Omental fat pad (tissue), 3 donors: ENCODE measurements at regions not wholly inside any gene's neighbourhood (a gene's known extent, or its start where the extent isn't known, plus 50 kb on each side); places are given as distances from the start of the nearest gene placed in this dataset.
"Not testable (repeated sequence)": the region's sequence is repeated elsewhere in the genome, so short reads cannot be mapped to it uniquely, and the experiment has no call there.

ENCODE experiments used
- ATAC-seq: fragments of 150-250 bp; one replicate; pipeline ENCODE4 v1.9.1; 2016; ENCODE audit warnings: mild to moderate bottlenecking, moderate library complexity; ENCODE audit not compliant: low FRiP score
- DNase-seq: peaks from one replicate; pipeline ENCODE4 v3.0.0-alpha.2; 2019; ENCODE audit warnings: low spot score
- TF ChIP-seq, protein P1 (sequence below), 3 donors: fragments of 450-650 bp; IDR thresholded peaks; one replicate each; pipeline ENCODE4 v1.5.1; 2016 to 2017; ENCODE audit warnings: antibody characterized with exemption in 3 of 3, mild to moderate bottlenecking in 3 of 3, moderate library complexity in 2 of 3

- ATAC-seq, result no peak
- TF ChIP-seq, protein P1, sequence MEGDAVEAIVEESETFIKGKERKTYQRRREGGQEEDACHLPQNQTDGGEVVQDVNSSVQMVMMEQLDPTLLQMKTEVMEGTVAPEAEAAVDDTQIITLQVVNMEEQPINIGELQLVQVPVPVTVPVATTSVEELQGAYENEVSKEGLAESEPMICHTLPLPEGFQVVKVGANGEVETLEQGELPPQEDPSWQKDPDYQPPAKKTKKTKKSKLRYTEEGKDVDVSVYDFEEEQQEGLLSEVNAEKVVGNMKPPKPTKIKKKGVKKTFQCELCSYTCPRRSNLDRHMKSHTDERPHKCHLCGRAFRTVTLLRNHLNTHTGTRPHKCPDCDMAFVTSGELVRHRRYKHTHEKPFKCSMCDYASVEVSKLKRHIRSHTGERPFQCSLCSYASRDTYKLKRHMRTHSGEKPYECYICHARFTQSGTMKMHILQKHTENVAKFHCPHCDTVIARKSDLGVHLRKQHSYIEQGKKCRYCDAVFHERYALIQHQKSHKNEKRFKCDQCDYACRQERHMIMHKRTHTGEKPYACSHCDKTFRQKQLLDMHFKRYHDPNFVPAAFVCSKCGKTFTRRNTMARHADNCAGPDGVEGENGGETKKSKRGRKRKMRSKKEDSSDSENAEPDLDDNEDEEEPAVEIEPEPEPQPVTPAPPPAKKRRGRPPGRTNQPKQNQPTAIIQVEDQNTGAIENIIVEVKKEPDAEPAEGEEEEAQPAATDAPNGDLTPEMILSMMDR (IDR thresholded peaks at IDR 0.05), result no peak
- no peak for DNase-seq
Observed at GRCh38 chr3:31092748-31093589, 198.5 kb upstream of the GADL1 start.

DNA sequence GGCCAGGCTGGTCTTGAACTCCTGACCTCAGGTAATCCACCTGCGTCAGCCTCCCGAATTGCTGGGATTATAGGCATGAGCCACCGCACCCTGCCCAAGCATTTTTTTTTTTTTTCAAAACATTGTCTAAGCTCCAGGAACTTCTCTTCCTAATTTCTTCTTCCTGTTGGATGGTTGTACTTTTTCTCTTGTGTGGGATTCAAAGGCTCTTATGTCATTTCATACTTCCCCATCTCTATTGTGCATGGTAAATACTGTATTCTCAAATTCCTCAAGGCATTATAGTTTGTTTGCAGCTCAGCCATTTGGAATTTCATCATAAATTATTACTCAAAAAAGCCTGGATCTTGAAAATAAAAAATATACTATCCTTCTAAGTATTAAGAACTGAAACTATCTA is 199.1 kb upstream of the GADL1 start:
- no peak for ATAC-seq
- TF ChIP-seq, protein P1 (IDR thresholded peaks at IDR 0.05), result no peak
- DNase-seq, result no peak

- no peak for ATAC-seq
- TF ChIP-seq, protein P1 (IDR thresholded peaks at IDR 0.05), result no peak
- no peak for DNase-seq
Observed at GRCh38 chr3:31094048-31094447, 199.6 kb upstream of the GADL1 start.

- TF ChIP-seq, protein P1 (IDR thresholded peaks at IDR 0.05), result no peak
- ATAC-seq, result peak; percentile 56
- DNase-seq, result no peak
Observed at GRCh38 chr3:31095255-31095654, 200.8 kb upstream of the GADL1 start.

- TF ChIP-seq, protein P1 (IDR thresholded peaks at IDR 0.05), result no peak
- no peak for ATAC-seq
- DNase-seq, result no peak
Observed at GRCh38 chr3:31096661-31097395, 202.4 kb upstream of the GADL1 start.

GRCh38 chr3:31100519-31100918 is 206.1 kb upstream of the GADL1 start:
- TF ChIP-seq, protein P1 (IDR thresholded peaks at IDR 0.05), result no peak
- ATAC-seq (no peak), DNase-seq (no peak)

GRCh38 chr3:31101285-31101684 is 206.8 kb upstream of the GADL1 start:
- ATAC-seq, DNase-seq: not testable (repeated sequence)
